ENCODE measurements at regions not wholly inside any gene's neighbourhood (a gene's known extent, or its start where the extent isn't known, plus 50 kb on each side); places are given as distances from the start of the nearest gene placed in this dataset.

- Histone ChIP-seq H3K4me1 (ENCODE audit: control insufficient read depth, insufficient read depth, low read length) (no peaks in the 10 kb centered on the region), H3K9me3 (ENCODE audit: control insufficient read depth, insufficient read depth, low read length) (no peaks in the 10 kb centered on the region), H3K27me3 (ENCODE audit: control insufficient read depth, insufficient read depth, low read length) (no peaks in the 10 kb centered on the region), H3K4me3 (ENCODE audit: low read depth, low read length) (no peak overlapping the region), H3K27ac (ENCODE audit: low read depth, low read length) (no peak overlapping the region), H3K36me3 (ENCODE audit: control insufficient read depth, insufficient read depth, low read length) (no peaks in the 10 kb centered on the region)
- WGBS (ENCODE audit: insufficient coverage), result 53% methylated on average over 2 of the region's 4 CpGs
- DNase-seq (ENCODE audit: low read depth in 4 of 6, low spot score in 6 of 6), result no peak
Measured at GRCh38 chr3:70749122-70749521, 436.7 kb upstream of the MDFIC2 start.

GRCh38 chr3:70748593-70748992, 436.2 kb upstream of the MDFIC2 start:
- WGBS (ENCODE audit: insufficient coverage), result 100% methylated on average over 1 of the region's 5 CpGs
- no peak for DNase-seq (ENCODE audit: low read depth in 4 of 6, low spot score in 6 of 6)
- Histone ChIP-seq H3K36me3 (ENCODE audit: control insufficient read depth, insufficient read depth, low read length) (no peaks in the 10 kb centered on the region), H3K27me3 (ENCODE audit: control insufficient read depth, insufficient read depth, low read length) (no peaks in the 10 kb centered on the region), H3K27ac (ENCODE audit: low read depth, low read length) (no peak overlapping the region), H3K4me1 (ENCODE audit: control insufficient read depth, insufficient read depth, low read length) (no peaks in the 10 kb centered on the region), H3K9me3 (ENCODE audit: control insufficient read depth, insufficient read depth, low read length) (no peaks in the 10 kb centered on the region), H3K4me3 (ENCODE audit: low read depth, low read length) (no peak overlapping the region)

GRCh38 chr3:70747847-70748246, 435.4 kb upstream of the MDFIC2 start:
- DNase-seq (ENCODE audit: low read depth in 4 of 6, low spot score in 6 of 6), result no peak
- Histone ChIP-seq H3K9me3 (ENCODE audit: control insufficient read depth, insufficient read depth, low read length) (no peaks in the 10 kb centered on the region), H3K27ac (ENCODE audit: low read depth, low read length) (no peak overlapping the region), H3K36me3 (ENCODE audit: control insufficient read depth, insufficient read depth, low read length) (no peaks in the 10 kb centered on the region), H3K4me1 (ENCODE audit: control insufficient read depth, insufficient read depth, low read length) (no peaks in the 10 kb centered on the region), H3K27me3 (ENCODE audit: control insufficient read depth, insufficient read depth, low read length) (no peaks in the 10 kb centered on the region), H3K4me3 (ENCODE audit: low read depth, low read length) (no peak overlapping the region)
- WGBS (ENCODE audit: insufficient coverage), result 100% methylated on average over 1 of the region's 4 CpGs

- Histone ChIP-seq H3K36me3 (ENCODE audit: control insufficient read depth, insufficient read depth, low read length) (no peaks in the 10 kb centered on the region), H3K4me1 (ENCODE audit: control insufficient read depth, insufficient read depth, low read length) (no peaks in the 10 kb centered on the region), H3K27ac (ENCODE audit: low read depth, low read length) (no peak overlapping the region), H3K4me3 (ENCODE audit: low read depth, low read length) (no peak overlapping the region), H3K27me3 (ENCODE audit: control insufficient read depth, insufficient read depth, low read length) (no peaks in the 10 kb centered on the region), H3K9me3 (ENCODE audit: control insufficient read depth, insufficient read depth, low read length) (no peaks in the 10 kb centered on the region)
- WGBS (ENCODE audit: insufficient coverage), result 100% methylated on average over 1 of the region's 3 CpGs
- no peak for DNase-seq (ENCODE audit: low read depth in 4 of 6, low spot score in 6 of 6)
Measured at GRCh38 chr3:70744536-70744935, 432.1 kb upstream of the MDFIC2 start.

- no peaks in the 10 kb centered on the region for H3K27me3 ChIP-seq (ENCODE audit: control insufficient read depth, insufficient read depth, low read length)
- WGBS (ENCODE audit: insufficient coverage), result 100% methylated on average over 1 of the region's 2 CpGs
Measured at GRCh38 chr3:70743754-70744153, 431.3 kb upstream of the MDFIC2 start.

GRCh38 chr3:70742081-70742480, 429.6 kb upstream of the MDFIC2 start:
- WGBS (ENCODE audit: insufficient coverage), result no CpG with 5 or more reads among the region's 5 CpGs
- no peak overlapping the region for H3K27ac ChIP-seq (ENCODE audit: low read depth, low read length)
- no peaks in the 10 kb centered on the region for H3K27me3 ChIP-seq (ENCODE audit: control insufficient read depth, insufficient read depth, low read length)
- H3K4me1 ChIP-seq (ENCODE audit: control insufficient read depth, insufficient read depth, low read length), result no peaks in the 10 kb centered on the region
- no peak for DNase-seq (ENCODE audit: low read depth in 4 of 6, low spot score in 6 of 6)
- H3K9me3 ChIP-seq (ENCODE audit: control insufficient read depth, insufficient read depth, low read length), result no peaks in the 10 kb centered on the region
- H3K36me3 ChIP-seq (ENCODE audit: control insufficient read depth, insufficient read depth, low read length), result no peaks in the 10 kb centered on the region
- no peak overlapping the region for H3K4me3 ChIP-seq (ENCODE audit: low read depth, low read length)

More at GRCh38 chr3:70743754-70744153, 431.3 kb upstream of the MDFIC2 start:
- H3K27ac ChIP-seq (ENCODE audit: low read depth, low read length), result no peak overlapping the region
- DNase-seq (ENCODE audit: low read depth in 4 of 6, low spot score in 6 of 6), result no peak
- H3K36me3 ChIP-seq (ENCODE audit: control insufficient read depth, insufficient read depth, low read length), result no peaks in the 10 kb centered on the region
- no peaks in the 10 kb centered on the region for H3K9me3 ChIP-seq (ENCODE audit: control insufficient read depth, insufficient read depth, low read length)
- H3K4me1 ChIP-seq (ENCODE audit: control insufficient read depth, insufficient read depth, low read length), result no peaks in the 10 kb centered on the region
- H3K4me3 ChIP-seq (ENCODE audit: low read depth, low read length), result no peak overlapping the region

GRCh38 chr3:70740872-70741271, 428.4 kb upstream of the MDFIC2 start:
- Histone ChIP-seq H3K36me3 (ENCODE audit: control insufficient read depth, insufficient read depth, low read length) (no peaks in the 10 kb centered on the region), H3K27ac (ENCODE audit: low read depth, low read length) (no peak overlapping the region), H3K27me3 (ENCODE audit: control insufficient read depth, insufficient read depth, low read length) (no peaks in the 10 kb centered on the region), H3K9me3 (ENCODE audit: control insufficient read depth, insufficient read depth, low read length) (no peaks in the 10 kb centered on the region), H3K4me1 (ENCODE audit: control insufficient read depth, insufficient read depth, low read length) (no peaks in the 10 kb centered on the region), H3K4me3 (ENCODE audit: low read depth, low read length) (no peak overlapping the region)
- no CpG with 5 or more reads among the region's 4 CpGs for WGBS (ENCODE audit: insufficient coverage)
- peak in 1 of 6 donors; percentile 21 for DNase-seq (ENCODE audit: low read depth in 4 of 6, low spot score in 6 of 6)

GRCh38 chr3:70740071-70740470, 427.6 kb upstream of the MDFIC2 start:
- Histone ChIP-seq H3K4me3 (ENCODE audit: low read depth, low read length) (no peak overlapping the region), H3K4me1 (ENCODE audit: control insufficient read depth, insufficient read depth, low read length) (no peaks in the 10 kb centered on the region), H3K36me3 (ENCODE audit: control insufficient read depth, insufficient read depth, low read length) (no peaks in the 10 kb centered on the region), H3K27ac (ENCODE audit: low read depth, low read length) (no peak overlapping the region), H3K27me3 (ENCODE audit: control insufficient read depth, insufficient read depth, low read length) (no peaks in the 10 kb centered on the region), H3K9me3 (ENCODE audit: control insufficient read depth, insufficient read depth, low read length) (no peaks in the 10 kb centered on the region)
- WGBS (ENCODE audit: insufficient coverage), result 83% methylated on average over 1 of the region's 1 CpG
- no peak for DNase-seq (ENCODE audit: low read depth in 4 of 6, low spot score in 6 of 6)

GRCh38 chr3:70738291-70738681, 425.8 kb upstream of the MDFIC2 start:
- Histone ChIP-seq H3K27me3 (ENCODE audit: control insufficient read depth, insufficient read depth, low read length) (no peaks in the 10 kb centered on the region), H3K4me3 (ENCODE audit: low read depth, low read length) (no peak overlapping the region), H3K4me1 (ENCODE audit: control insufficient read depth, insufficient read depth, low read length) (no peaks in the 10 kb centered on the region), H3K9me3 (ENCODE audit: control insufficient read depth, insufficient read depth, low read length) (no peaks in the 10 kb centered on the region), H3K27ac (ENCODE audit: low read depth, low read length) (no peak overlapping the region), H3K36me3 (ENCODE audit: control insufficient read depth, insufficient read depth, low read length) (no peaks in the 10 kb centered on the region)
- DNase-seq (ENCODE audit: low read depth in 4 of 6, low spot score in 6 of 6), result no peak
- 80% methylated on average over 1 of the region's 4 CpGs for WGBS (ENCODE audit: insufficient coverage)

- H3K36me3 ChIP-seq (ENCODE audit: control insufficient read depth, insufficient read depth, low read length), result no peaks in the 10 kb centered on the region
- DNase-seq (ENCODE audit: low read depth in 4 of 6, low spot score in 6 of 6), result no peak
- no peak overlapping the region for H3K27ac ChIP-seq (ENCODE audit: low read depth, low read length)
- WGBS (ENCODE audit: insufficient coverage), result 60% methylated on average over 1 of the region's 2 CpGs
- H3K4me3 ChIP-seq (ENCODE audit: low read depth, low read length), result no peak overlapping the region
- H3K9me3 ChIP-seq (ENCODE audit: control insufficient read depth, insufficient read depth, low read length), result no peaks in the 10 kb centered on the region
- H3K4me1 ChIP-seq (ENCODE audit: control insufficient read depth, insufficient read depth, low read length), result no peaks in the 10 kb centered on the region
- no peaks in the 10 kb centered on the region for H3K27me3 ChIP-seq (ENCODE audit: control insufficient read depth, insufficient read depth, low read length)
Measured at GRCh38 chr3:70737666-70738290, 425.3 kb upstream of the MDFIC2 start.

Data from spinal cord (tissue), 9 donors.